ENCODE measurements at regions not wholly inside any gene's neighbourhood (a gene's known extent, or its start where the extent isn't known, plus 50 kb on each side); places are given as distances from the start of the nearest gene placed in this dataset.
"Not testable (repeated sequence)": the region's sequence is repeated elsewhere in the genome, so short reads cannot be mapped to it uniquely, and the experiment has no call there.

- H3K27me3 Mint-ChIP-seq (ENCODE audit: insufficient read depth), result no peaks in the 10 kb centered on the region; the same call in none of the 2 replicates
- H3K36me3 Mint-ChIP-seq (ENCODE audit: low read depth), result no peaks in the 10 kb centered on the region
- no peaks in the 10 kb centered on the region for H3K9me3 Mint-ChIP-seq
These were observed 59.7 kb downstream of the HMGB3 start for GRCh38 chrX:151042842-151043241.

DNA sequence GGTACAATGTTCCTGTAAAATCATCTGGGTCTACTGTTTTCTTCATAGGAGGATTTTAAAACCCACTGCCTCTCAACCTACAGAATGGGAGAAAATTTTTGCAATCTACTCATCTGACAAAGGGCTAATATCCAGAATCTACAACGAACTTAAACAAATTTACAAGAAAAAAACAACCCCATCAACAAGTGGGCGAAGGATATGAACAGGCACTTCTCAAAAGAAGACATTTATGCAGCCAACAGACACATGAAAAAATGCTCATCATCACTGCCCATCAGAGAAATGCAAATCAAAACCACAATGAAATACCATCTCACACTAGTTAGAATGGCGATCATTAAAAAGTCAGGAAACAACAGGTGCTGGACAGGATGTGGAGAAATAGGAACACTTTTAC lies 83.2 kb downstream of the HMGB3 start:
- DNase-seq; H3K4me3 Mint-ChIP-seq; H3K4me1 Mint-ChIP-seq (ENCODE audit: low read depth); H3K36me3 Mint-ChIP-seq (ENCODE audit: low read depth); H3K9me3 Mint-ChIP-seq; H3K27ac Mint-ChIP-seq; H3K27me3 Mint-ChIP-seq (ENCODE audit: insufficient read depth): not testable (repeated sequence)

More at GRCh38 chrX:151042842-151043241, 59.7 kb downstream of the HMGB3 start:
- Mint-ChIP-seq H3K4me3 (no peak overlapping the region), H3K27ac (no peak overlapping the region), H3K4me1 (ENCODE audit: low read depth) (no peaks in the 10 kb centered on the region)
- no peak for DNase-seq
- TF ChIP-seq, protein P1, sequence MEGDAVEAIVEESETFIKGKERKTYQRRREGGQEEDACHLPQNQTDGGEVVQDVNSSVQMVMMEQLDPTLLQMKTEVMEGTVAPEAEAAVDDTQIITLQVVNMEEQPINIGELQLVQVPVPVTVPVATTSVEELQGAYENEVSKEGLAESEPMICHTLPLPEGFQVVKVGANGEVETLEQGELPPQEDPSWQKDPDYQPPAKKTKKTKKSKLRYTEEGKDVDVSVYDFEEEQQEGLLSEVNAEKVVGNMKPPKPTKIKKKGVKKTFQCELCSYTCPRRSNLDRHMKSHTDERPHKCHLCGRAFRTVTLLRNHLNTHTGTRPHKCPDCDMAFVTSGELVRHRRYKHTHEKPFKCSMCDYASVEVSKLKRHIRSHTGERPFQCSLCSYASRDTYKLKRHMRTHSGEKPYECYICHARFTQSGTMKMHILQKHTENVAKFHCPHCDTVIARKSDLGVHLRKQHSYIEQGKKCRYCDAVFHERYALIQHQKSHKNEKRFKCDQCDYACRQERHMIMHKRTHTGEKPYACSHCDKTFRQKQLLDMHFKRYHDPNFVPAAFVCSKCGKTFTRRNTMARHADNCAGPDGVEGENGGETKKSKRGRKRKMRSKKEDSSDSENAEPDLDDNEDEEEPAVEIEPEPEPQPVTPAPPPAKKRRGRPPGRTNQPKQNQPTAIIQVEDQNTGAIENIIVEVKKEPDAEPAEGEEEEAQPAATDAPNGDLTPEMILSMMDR (IDR thresholded peaks at IDR 0.05), result no peak

DNA sequence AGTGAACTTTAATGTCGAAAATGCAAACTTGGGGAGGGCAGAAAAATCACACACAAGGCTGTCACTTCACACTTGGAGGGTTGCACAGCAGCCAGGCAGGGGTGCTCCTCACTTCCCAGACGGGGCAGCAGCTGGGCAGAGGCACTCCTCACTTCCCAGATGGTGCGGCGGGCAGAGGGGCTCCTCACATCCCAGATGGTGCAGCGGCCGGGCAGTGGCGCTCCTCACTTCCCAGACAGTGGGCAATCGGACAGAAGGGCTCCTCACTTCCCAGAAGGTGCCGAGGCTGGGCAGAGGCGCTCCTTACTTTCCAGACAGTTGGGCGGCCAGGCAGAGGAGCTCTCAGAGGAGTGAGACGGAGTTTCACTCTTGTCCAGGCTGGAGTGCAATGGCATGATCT lies 90.6 kb downstream of the HMGB3 start:
- no peaks in the 10 kb centered on the region for H3K36me3 Mint-ChIP-seq (ENCODE audit: low read depth)
- TF ChIP-seq, protein P1 (IDR thresholded peaks at IDR 0.05), result no peak
- no peak overlapping the region for H3K27ac Mint-ChIP-seq
- peaks cover 3% of the 10 kb centered on the region for H3K27me3 Mint-ChIP-seq (ENCODE audit: insufficient read depth)
- no peak overlapping the region for H3K4me3 Mint-ChIP-seq
- DNase-seq, result no peak
- H3K4me1 Mint-ChIP-seq (ENCODE audit: low read depth), result no peaks in the 10 kb centered on the region
- no peaks in the 10 kb centered on the region for H3K9me3 Mint-ChIP-seq

GRCh38 chrX:151081016-151081415 lies 95.4 kb upstream of the GPR50 start:
- no peaks in the 10 kb centered on the region for H3K9me3 Mint-ChIP-seq
- TF ChIP-seq, protein P1 (IDR thresholded peaks at IDR 0.05), result no peak

GRCh38 chrX:151082077-151082948 lies 94.1 kb upstream of the GPR50 start:
- DNase-seq, result peak; percentile 26
- Mint-ChIP-seq H3K4me3 (peak overlapping the region; percentile 39; the same call in 1 of the 2 replicates), H3K9me3 (no peaks in the 10 kb centered on the region), H3K36me3 (ENCODE audit: low read depth) (no peaks in the 10 kb centered on the region), H3K4me1 (ENCODE audit: low read depth) (no peaks in the 10 kb centered on the region), H3K27ac (no peak overlapping the region), H3K27me3 (ENCODE audit: insufficient read depth) (peaks cover 9% of the 10 kb centered on the region)
- TF ChIP-seq, protein P1 (IDR thresholded peaks at IDR 0.05), result peak; percentile 92

More at GRCh38 chrX:151081016-151081415, 95.4 kb upstream of the GPR50 start:
- Mint-ChIP-seq H3K4me3 (no peak overlapping the region), H3K4me1 (ENCODE audit: low read depth) (no peaks in the 10 kb centered on the region), H3K36me3 (ENCODE audit: low read depth) (no peaks in the 10 kb centered on the region), H3K27ac (no peak overlapping the region), H3K27me3 (ENCODE audit: insufficient read depth) (peaks cover 9% of the 10 kb centered on the region)
- DNase-seq, result no peak

- H3K36me3 Mint-ChIP-seq (ENCODE audit: low read depth), result no peaks in the 10 kb centered on the region
- H3K4me3 Mint-ChIP-seq, result no peak overlapping the region
- no peak for DNase-seq
- H3K9me3 Mint-ChIP-seq, result no peaks in the 10 kb centered on the region
- no peaks in the 10 kb centered on the region for H3K4me1 Mint-ChIP-seq (ENCODE audit: low read depth)
- TF ChIP-seq, protein P1 (IDR thresholded peaks at IDR 0.05), result no peak
- peaks cover 9% of the 10 kb centered on the region for H3K27me3 Mint-ChIP-seq (ENCODE audit: insufficient read depth)
- H3K27ac Mint-ChIP-seq, result no peak overlapping the region
These were observed 91.9 kb upstream of the GPR50 start for GRCh38 chrX:151084454-151084853.

Data from HFFc6 (cell line).